ENCODE measurements at regions not wholly inside any gene's neighbourhood (a gene's known extent, or its start where the extent isn't known, plus 50 kb on each side); places are given as distances from the start of the nearest gene placed in this dataset.

DNA sequence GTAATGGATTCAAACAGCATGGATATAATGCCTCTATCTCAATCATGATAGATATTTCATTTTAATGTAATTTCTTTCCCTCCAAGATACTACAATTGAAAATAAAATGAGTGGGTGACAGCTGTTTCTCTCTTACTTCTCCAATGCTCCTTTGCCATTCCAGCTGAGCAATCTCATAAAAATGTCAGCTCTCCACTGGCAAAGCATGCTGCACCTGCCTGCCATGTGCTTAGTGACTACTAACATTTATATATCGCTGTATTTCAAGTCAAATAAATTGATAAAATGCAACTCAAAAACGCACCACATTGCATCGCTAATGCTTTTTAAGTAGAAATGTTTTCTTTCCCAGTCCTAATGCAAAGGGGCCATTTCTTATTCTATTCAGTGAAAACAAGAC is 1093.9 kb downstream of the CBLN2 start:
- DNase-seq, result no peak
- no peaks in the 10 kb centered on the region for H3K27me3 ChIP-seq (replicated peaks; ENCODE audit: insufficient read depth, low read length)
- no peaks in the 10 kb centered on the region for H3F3A ChIP-seq (ENCODE audit: insufficient read depth, low read length)
- no peaks in the 10 kb centered on the region for H3K9me3 ChIP-seq (replicated peaks; ENCODE audit: insufficient read depth, low read length)
- H3K9me2 ChIP-seq (replicated peaks; ENCODE audit: insufficient read depth, low read length), result no peaks in the 10 kb centered on the region
- H3K4me1 ChIP-seq (ENCODE audit: low read length), result no peaks in the 10 kb centered on the region
- no peaks in the 10 kb centered on the region for H3K36me3 ChIP-seq (replicated peaks; ENCODE audit: insufficient read depth, low read length)
- H3K4me3 ChIP-seq (ENCODE audit: low read length), result no peak overlapping the region
- H2AFZ ChIP-seq (ENCODE audit: low read length), result no peak overlapping the region
- no peak overlapping the region for H3K9ac ChIP-seq (ENCODE audit: low read length)
- TF ChIP-seq, protein P1, sequence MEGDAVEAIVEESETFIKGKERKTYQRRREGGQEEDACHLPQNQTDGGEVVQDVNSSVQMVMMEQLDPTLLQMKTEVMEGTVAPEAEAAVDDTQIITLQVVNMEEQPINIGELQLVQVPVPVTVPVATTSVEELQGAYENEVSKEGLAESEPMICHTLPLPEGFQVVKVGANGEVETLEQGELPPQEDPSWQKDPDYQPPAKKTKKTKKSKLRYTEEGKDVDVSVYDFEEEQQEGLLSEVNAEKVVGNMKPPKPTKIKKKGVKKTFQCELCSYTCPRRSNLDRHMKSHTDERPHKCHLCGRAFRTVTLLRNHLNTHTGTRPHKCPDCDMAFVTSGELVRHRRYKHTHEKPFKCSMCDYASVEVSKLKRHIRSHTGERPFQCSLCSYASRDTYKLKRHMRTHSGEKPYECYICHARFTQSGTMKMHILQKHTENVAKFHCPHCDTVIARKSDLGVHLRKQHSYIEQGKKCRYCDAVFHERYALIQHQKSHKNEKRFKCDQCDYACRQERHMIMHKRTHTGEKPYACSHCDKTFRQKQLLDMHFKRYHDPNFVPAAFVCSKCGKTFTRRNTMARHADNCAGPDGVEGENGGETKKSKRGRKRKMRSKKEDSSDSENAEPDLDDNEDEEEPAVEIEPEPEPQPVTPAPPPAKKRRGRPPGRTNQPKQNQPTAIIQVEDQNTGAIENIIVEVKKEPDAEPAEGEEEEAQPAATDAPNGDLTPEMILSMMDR (IDR thresholded peaks at IDR 0.05; ENCODE audit: low read length), result no peak
- TF ChIP-seq EZH2 (optimal IDR thresholded peaks at IDR 0.05; ENCODE audit: low read depth, low read length) (no peak), EZH2phosphoT487 (IDR thresholded peaks at IDR 0.05; ENCODE audit: low read length) (no peak)
- no peak overlapping the region for H3K4me2 ChIP-seq (ENCODE audit: low read depth, low read length)
- H4K20me1 ChIP-seq (ENCODE audit: insufficient read depth, low read length), result no peaks in the 10 kb centered on the region
- no peaks in the 10 kb centered on the region for H3K79me2 ChIP-seq (ENCODE audit: low read length)
- no peak overlapping the region for H3K27ac ChIP-seq (ENCODE audit: low read length)

DNA sequence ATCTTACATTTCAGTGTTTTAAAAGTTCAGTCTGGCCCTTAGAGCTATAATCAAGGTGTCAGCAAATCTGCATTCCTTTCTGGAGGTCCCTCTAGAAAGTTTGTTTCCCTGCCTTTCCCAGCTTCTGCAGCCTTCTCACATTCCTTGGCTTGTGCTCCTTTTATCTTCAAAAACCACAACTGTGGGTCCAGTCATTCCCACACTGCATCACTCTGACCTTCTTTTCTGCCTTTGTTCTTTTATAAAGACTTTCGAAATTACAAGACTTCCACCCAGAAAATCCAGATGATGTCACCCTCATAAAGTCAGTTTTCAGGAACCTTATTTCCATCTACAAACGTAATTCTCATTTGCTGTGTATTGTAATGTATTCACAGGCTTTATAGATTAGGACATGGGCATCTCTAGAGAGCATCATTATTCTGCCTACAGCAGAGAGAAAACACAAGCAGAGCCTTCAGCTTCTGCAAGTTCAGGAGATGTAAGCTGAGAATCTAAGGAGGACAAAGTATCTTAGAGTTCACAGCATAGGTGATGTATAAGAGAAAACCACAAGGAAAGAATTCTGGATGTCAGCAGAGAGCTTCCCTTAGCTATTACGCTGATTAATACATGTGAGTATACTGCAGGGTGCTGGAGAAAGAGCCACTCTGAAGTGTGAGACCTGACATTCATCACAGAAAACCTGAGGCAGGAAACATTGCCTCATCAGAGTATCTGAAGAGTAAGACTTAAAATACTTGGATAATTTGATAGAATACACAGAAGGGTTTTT is 1100.2 kb downstream of the CBLN2 start:
- TF ChIP-seq EZH2phosphoT487 (IDR thresholded peaks at IDR 0.05; ENCODE audit: low read length) (no peak), EZH2 (optimal IDR thresholded peaks at IDR 0.05; ENCODE audit: low read depth, low read length) (no peak)
- TF ChIP-seq, protein P1 (IDR thresholded peaks at IDR 0.05; ENCODE audit: low read length), result no peak

DNA sequence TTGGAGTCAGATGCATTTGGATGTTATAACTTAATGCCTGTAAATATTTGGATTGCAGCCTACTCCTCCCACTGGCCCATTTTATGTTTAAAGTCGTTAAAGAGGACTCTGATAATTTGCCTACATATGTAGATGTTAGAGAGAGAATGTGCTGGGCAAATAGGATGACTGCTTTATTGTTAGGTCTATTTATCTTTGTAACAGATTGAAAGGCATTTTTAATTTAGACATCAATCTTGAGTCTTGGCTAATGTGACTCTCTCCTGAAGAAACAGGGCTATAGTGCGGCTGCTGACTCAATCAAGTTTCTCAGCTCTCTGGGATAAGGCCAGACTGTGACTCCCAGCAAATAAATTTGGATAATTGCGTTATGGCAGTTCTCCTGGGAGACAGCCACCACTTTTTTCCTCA is 1101.4 kb downstream of the CBLN2 start:
- H3K9me3 ChIP-seq (replicated peaks; ENCODE audit: insufficient read depth, low read length), result no peaks in the 10 kb centered on the region
- H3K27me3 ChIP-seq (replicated peaks; ENCODE audit: insufficient read depth, low read length), result no peaks in the 10 kb centered on the region
- no peaks in the 10 kb centered on the region for H4K20me1 ChIP-seq (ENCODE audit: insufficient read depth, low read length)
- H2AFZ ChIP-seq (ENCODE audit: low read length), result no peak overlapping the region
- H3K79me2 ChIP-seq (ENCODE audit: low read length), result no peaks in the 10 kb centered on the region
- no peak overlapping the region for H3K4me2 ChIP-seq (ENCODE audit: low read depth, low read length)
- H3K27ac ChIP-seq (ENCODE audit: low read length), result no peak overlapping the region
- no peaks in the 10 kb centered on the region for H3K9me2 ChIP-seq (replicated peaks; ENCODE audit: insufficient read depth, low read length)
- H3K4me3 ChIP-seq (ENCODE audit: low read length), result no peak overlapping the region
- no peaks in the 10 kb centered on the region for H3F3A ChIP-seq (ENCODE audit: insufficient read depth, low read length)
- TF ChIP-seq EZH2phosphoT487 (IDR thresholded peaks at IDR 0.05; ENCODE audit: low read length), result no peak
- no peak for TF ChIP-seq EZH2 (optimal IDR thresholded peaks at IDR 0.05; ENCODE audit: low read depth, low read length)
- TF ChIP-seq, protein P1 (IDR thresholded peaks at IDR 0.05; ENCODE audit: low read length), result no peak
- no peaks in the 10 kb centered on the region for H3K36me3 ChIP-seq (replicated peaks; ENCODE audit: insufficient read depth, low read length)
- DNase-seq, result no peak
- H3K4me1 ChIP-seq (ENCODE audit: low read length), result no peaks in the 10 kb centered on the region
- H3K9ac ChIP-seq (ENCODE audit: low read length), result no peak overlapping the region

More for the DNA sequence above, 1100.2 kb downstream of the CBLN2 start:
- Histone ChIP-seq H3K4me3 (ENCODE audit: low read length) (no peak overlapping the region), H3K9me3 (replicated peaks; ENCODE audit: insufficient read depth, low read length) (no peaks in the 10 kb centered on the region), H3K27me3 (replicated peaks; ENCODE audit: insufficient read depth, low read length) (no peaks in the 10 kb centered on the region), H3K27ac (ENCODE audit: low read length) (no peak overlapping the region), H3K4me1 (ENCODE audit: low read length) (no peaks in the 10 kb centered on the region), H4K20me1 (ENCODE audit: insufficient read depth, low read length) (no peaks in the 10 kb centered on the region), H3K4me2 (ENCODE audit: low read depth, low read length) (no peak overlapping the region), H3K9me2 (replicated peaks; ENCODE audit: insufficient read depth, low read length) (no peaks in the 10 kb centered on the region), H3K9ac (ENCODE audit: low read length) (no peak overlapping the region), H3K36me3 (replicated peaks; ENCODE audit: insufficient read depth, low read length) (no peaks in the 10 kb centered on the region), H2AFZ (ENCODE audit: low read length) (no peak overlapping the region), H3K79me2 (ENCODE audit: low read length) (no peaks in the 10 kb centered on the region), H3F3A (ENCODE audit: insufficient read depth, low read length) (no peaks in the 10 kb centered on the region)
- DNase-seq, result no peak
